Erythroblast (primary cell): ENCODE measurements at regions not wholly inside any gene's neighbourhood (a gene's known extent, or its start where the extent isn't known, plus 50 kb on each side); places are given as distances from the start of the nearest gene placed in this dataset.

Experiments used
- GATA1 ChIP-seq: IDR thresholded peaks from 2 replicates; pipeline ENCODE4 v1.6.1; 2011; ENCODE audit warnings: low read depth, mild to moderate bottlenecking, control low read depth, low read length, moderate library complexity
- POLR2A ChIP-seq: IDR thresholded peaks from 2 replicates; pipeline ENCODE4 v1.6.1; 2011; ENCODE audit warnings: mild to moderate bottlenecking, low read length

DNA sequence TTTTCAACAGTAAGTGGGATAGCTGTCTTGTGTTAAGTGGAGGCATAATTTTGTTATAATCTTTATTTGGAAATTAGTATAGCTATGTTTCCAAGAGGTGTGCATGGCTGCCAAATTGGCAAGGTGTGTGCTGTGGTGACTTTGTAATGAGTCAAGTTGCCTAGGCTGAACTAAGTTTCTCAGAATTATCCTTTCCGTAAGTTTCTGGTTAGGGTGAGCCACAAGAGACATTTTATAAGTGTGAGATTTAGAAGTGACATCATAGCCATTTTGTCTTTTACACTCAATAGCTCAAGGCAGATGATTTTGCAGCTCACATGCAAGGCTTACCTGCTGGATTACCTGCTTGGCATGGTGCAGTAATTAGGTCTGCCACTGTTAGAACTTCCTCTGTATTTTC is 90.3 kb downstream of the C11orf87 start:
- TF ChIP-seq POLR2A = no peak
- TF ChIP-seq GATA1 = no peak
